H1 (cell line): ENCODE measurements at regions not wholly inside any gene's neighbourhood (a gene's known extent, or its start where the extent isn't known, plus 50 kb on each side); places are given as distances from the start of the nearest gene placed in this dataset.

Source experiments
- EP300 ChIP-seq, 2 experiments: IDR thresholded peaks; 1 replicate in 1 of 2; 2 replicates in 1 of 2; pipeline ENCODE4 v1.6.1; 2011 to 2012; ENCODE audit warnings: low read depth in 2 of 2, low read length in 2 of 2, mild to moderate bottlenecking in 2 of 2, borderline replicate concordance in 1 of 2, inconsistent platforms in 1 of 2, moderate library complexity in 1 of 2

DNA sequence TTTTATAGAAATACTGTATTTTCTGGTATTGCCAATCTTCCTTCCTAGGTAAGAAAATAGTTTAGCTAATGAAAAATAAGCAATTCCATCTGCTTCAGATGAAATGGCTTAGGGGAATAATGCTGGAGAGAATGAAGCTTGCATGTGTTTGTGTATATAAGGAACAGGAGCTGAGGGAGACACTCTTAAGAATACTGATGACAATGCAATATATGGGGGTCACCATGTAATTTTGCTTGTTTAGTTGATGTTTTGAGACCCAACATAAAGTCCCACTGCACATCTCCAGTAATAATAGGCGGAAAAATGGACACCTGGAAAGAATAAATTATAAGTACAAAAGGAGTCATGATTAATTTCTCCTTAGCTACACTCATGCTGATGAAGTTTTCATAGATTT, 110.8 kb upstream of the BRINP3 start (continued):
- TF ChIP-seq EP300 (IDR thresholded peaks at IDR 0.05; ENCODE audit: borderline replicate concordance in 1 of 2, low read depth in 2 of 2, low read length in 2 of 2), result no peak
